Right hindlimb (tissue), 1 donor: ENCODE measurements at regions not wholly inside any gene's neighbourhood (a gene's known extent, or its start where the extent isn't known, plus 50 kb on each side); places are given as distances from the start of the nearest gene placed in this dataset.

Experiments used
- DNase-seq: peaks from one replicate; pipeline ENCODE4 v3.0.0-alpha.2; 2018

DNA sequence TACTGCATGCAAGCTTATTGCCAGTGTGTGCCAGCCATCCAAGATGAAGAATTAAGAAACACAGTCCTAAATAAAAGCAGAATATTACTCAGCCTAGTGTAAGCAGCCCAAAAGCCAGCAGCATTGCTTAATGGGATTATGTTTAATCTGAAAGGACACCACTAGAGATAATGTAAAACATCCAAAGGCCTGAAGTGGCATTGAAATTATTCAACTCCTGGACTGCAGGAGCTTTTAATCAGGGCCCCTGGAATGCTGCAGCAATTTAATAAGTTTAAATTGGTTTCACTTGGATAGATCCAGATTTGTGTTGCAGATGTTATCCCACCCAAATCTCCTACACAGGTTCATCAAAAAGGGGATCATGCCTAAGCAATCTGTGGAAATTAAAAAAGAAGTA, 193.0 kb downstream of the C12orf50 start:
- DNase-seq, result no peak

DNA sequence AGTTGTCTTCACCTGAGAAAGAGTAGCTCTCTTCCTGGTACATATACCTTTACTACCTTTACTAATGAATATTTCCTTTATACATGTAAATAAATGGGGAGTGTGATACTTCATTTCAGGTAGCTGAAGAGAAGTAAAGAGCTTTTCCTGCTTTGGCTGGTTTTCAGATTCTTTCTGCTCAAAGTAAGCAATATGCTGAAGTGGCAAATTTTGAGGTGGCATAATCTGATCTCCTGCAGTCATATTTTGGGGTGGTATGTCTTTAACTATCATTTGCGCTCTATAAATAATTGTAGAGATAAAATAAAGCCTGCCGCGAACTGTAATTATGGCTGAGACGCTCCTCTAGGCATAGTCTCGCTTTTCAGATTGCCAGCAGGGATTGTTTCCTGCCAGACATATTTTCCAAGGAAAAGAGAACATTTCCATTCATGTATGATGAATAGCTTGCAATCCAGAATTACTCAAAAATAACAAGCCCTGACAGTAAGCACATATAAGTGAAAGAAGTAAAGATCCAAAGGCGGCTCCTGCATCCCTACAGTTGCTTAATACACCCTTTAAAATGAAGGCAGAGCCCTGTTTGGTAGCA, 200.7 kb downstream of the C12orf50 start:
- DNase-seq, result no peak

DNA sequence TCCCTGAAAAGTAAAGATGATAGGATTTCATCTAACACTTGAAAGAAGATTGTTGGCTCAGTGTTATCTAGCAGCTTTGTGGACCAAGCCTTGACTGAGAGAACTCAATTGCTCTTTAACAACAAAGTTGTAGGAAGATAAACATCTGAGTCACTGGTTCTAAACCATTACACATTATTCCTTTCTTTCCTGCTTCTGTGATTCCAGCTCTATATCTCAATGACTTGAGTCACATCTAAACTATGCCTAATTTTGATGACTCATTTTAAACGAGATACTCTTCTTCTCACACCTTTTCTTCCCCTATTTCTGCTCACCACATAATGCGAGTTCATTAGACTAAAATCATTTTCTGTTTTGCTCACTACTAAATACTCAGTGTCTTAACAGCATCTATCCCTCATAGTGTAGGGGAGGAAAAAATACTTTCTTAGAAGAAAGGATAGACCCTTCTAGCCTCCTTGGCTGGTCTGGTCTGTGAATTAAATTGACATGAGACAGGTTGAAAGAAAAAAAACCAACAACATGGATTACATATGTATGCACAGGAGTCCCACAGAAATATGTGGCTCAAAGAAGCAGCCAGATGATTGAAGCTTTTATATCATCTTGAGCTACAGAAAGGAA, 201.4 kb downstream of the C12orf50 start:
- no peak for DNase-seq

DNA sequence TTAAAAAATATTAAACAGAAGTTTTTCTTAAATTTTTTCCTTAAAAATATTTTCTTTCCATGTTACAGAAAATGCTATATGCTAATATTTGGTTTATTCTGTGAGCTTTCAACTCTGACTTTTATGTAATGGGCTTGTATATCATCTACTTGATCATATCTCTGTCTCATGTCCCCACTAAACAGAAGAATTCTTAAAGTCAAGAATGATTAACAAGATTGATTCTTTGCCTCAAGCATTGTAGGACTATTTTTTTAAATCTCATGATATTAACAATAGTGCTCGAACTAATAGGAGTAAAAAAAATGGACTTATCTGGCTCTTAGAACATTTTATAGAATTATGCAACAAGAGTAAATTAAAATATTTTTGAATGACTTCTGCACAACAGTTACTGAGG, 206.3 kb downstream of the C12orf50 start:
- no peak for DNase-seq

DNA sequence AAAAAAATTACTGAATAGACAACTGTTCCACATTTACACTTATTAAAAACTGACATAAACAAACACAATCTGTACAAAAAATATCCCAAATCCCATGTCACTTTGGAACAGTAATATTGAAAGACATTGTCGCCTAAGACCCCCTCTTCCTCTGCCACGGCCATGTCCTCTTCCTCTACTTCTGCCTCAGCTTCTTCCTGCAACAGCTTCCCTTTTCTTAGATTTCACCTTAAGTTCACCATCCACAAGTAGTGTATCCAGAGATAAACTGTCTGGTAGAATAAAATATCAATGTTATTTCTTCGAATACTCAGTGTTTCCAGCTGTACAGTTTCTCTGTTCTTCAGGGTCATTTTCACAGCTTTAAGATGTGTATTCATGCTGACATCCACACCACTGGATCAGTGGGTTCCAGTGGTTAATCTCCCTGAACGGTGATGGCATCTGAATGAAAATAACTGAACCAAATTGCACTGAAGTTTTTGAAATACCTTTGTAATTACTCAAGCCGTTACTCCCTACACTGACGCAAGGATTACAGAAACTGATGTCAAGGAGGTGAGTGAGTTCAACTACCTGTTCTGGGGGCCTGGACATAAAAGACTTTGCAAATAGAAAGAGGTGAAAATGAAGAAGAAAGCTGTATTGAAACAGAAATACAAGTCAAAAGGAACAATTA, 208.5 kb downstream of the C12orf50 start:
- DNase-seq, result no peak

DNA sequence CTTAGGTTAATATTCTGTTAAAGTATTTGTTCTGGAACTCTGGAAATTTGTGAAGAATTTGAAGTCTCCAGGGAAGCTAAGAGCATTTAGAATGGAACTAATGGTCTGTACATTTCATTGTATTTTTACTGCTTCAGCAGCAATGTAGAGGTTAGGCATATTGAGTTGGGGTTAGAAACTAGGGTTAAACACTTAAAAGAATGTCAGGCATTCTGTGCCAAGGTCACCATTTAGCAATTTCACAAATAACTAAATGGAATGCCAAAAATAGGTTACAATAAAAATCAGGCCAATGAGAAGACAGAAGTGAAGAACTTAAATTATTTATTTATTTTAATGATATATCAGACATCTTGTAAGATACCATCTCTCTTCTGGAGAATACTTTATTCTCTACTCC, 210.8 kb downstream of the C12orf50 start:
- DNase-seq, result no peak

DNA sequence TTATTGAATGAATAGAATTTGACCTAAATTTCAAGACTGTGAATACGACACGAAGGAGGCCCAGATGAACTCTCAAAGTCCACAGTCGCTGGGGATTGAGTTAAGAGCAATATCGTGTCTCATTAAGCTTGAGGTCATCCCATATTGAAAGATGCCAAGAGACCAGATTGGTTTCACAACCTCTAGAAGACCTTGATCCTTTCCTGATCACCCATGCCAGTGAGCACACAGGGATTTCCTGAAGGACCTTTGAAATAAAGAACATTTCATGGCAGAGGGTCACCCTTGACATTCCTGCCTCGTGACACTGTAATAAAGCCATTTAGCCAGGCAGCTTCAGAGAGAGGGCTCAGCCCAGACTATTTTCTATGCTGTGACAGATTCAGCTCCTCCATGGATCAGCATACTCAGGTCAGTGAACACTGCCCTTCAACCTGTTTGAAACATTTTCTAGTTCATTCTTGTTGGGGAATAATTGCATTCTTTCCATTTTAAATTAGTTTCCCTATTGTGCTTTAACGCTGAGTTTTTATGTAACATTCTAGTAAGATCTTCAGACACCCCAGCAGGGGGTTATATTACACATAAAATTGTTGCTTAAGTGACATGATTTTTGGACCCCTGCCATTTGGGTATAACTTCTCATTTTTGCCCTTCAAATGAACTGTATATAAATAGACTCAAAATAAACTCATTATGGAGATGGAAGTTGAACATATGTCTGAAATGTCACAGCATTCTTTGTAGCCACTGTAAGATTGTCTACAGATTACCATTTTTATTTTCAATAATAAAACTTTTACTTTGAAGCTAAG, 213.2 kb downstream of the C12orf50 start:
- DNase-seq, result no peak

DNA sequence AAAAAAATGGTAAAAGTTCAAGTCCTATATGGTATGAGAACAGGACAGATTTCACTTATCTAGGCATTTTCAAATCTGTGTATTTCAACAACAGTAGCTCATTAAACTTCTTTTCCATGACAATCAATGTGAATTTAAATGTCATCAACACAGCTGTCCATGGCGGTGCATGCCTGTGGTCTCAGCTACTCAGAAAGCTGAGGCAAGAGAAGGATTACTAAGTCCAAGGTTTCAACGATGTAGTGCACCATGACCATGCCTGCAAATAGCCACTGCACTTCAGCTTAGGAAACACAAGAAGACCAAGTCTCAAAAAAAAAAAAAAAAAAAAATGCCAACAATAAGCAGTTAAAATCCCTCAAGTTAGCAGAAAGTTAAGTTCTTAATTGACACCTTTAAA, 214.6 kb downstream of the C12orf50 start:
- no peak for DNase-seq

DNA sequence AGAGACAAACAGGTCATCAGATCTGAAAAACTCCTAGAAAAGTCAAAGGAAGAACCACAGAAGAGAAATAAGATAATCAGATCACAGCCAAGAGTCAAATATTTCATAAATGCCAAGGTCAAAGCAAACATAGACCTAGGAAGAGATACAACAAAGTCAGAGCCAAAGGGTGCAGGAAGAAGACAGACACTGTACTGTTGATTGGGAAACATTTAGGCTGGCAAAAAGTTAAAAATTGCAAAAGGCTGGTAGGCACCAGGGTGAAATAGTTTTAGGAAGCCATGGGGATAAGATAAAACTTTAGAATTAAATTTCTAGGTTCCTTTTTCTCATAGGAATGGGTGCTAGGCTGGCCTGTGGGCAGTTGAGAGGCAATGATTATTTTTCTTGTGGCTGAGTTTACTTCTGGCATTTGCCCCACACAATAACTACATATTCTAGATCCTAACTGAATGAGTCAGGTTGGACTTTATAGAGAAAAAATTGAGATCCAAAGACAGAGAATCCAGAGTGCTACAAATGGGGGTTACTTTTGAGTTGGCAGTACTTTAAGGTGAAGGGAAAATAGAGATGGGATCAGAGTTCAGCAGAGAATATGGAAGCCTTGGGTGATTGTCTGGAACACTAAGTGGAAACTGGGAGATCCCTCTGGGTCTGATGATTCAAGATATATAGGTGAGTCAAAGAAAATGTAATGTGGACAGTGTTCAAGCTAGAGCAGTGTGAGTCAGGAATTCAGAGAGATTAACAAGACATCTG, 215.5 kb downstream of the C12orf50 start:
- DNase-seq, result no peak

DNA sequence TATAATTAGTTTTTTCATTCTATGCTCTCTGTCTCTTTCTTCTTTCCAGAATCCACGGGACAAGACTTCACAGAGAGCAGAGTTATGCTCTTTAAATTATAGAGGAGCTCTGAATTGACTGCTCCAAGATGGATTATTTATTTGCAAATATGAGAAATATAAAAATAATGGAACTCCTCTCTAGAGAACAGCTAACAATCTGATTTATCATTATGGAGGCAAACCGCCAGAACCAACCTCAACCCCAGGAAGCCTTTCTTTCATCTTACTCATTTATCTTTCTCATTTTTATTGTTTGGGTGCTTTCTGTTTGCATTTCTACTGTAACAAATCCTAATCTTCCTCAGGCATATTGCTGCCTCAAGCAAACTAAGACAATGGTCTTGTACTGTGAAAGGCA, 216.5 kb downstream of the C12orf50 start:
- DNase-seq, result no peak

DNA sequence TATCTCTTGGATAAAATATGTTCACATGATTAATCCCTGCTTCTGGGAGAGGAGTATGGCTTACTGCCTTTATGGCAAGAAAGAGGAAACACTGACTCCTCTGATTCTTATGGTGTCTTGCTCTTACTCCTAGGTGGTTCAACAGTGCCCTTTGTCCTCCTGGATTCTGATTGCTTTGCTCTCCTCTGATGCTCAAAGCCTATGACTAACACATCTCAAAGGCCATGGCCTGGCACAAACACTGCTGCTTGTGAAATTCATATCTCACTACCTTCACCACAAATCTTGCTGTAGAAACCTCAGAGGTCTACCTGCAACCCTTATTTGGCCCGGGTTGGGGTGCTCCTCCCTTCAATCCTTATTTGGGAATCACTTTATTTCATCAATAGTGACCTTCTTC, 217.2 kb downstream of the C12orf50 start:
- DNase-seq, result no peak

DNA sequence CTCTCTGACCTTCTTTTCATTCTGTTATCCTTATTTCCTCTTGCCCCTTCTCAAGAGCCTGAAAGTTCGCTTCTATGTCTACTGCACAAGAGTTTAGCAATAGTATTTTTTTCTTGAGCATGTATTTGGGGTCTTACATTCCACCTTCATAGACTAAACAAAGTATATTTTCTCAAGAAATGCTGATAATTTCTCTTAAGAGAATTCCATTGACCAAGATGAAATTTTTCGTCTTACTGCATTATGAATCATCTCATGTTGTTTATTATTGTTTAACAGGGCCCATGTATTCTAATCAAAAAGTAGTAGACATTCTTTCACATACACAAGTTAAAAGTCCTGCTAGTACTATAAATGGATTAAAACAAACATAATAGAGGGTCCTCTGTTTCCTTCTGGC, 219.3 kb downstream of the C12orf50 start:
- no peak for DNase-seq

DNA sequence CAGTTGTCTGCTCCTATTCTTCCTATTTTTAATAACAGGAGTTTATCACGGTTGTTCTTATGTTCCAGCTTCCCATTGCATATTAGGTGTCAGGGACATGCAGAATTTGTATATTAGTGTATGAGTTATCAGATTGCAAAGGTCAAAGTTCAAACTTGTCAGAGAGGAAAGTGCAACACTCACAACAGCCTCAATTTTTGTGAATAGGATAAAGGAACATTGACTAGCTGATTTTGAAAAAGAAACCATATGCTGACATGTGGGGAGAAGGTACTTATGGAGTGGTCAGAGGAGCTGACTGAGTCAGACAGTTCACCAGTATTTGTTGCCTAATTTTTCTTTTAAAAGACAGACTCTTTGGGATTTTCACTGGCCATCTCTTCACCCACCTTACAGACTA, 222.1 kb downstream of the C12orf50 start:
- DNase-seq, result no peak

DNA sequence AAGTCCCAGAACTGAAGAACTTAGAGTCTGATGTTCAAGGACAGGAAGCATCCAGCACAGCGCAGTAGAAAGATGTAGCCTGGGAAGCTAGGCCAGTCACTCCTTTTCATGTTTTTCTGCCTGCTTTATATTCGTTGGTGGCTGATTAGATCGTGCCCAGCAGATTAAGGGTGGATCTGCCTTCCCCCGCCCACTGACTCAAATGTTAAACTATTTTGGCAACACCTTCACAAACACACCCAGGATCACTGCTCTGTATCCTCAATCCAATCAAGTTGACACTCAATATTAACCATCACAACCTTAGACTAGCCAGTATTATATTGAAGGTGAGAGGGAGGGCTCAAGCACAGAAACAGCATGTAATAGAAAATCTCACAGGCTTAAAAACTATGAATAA, 222.9 kb downstream of the C12orf50 start:
- DNase-seq, result no peak

DNA sequence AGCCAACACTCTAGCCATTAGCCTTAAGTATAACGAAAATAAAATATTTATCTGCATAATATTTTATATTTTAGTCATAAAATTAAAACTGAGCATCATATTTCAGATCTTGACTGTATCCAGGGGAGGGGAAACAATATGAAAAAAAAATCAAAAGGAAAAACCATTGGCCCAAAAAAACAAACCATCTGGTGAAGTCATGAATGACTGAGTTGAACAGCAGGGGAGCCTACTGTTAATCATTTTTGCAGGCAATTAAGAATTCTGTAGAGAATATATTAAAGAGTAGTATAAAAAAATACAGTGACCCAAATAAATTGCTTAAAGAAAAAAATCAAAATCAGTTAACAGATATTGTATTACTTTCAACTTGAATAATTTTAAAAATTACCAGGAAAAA, 224.8 kb downstream of the C12orf50 start:
- no peak for DNase-seq

DNA sequence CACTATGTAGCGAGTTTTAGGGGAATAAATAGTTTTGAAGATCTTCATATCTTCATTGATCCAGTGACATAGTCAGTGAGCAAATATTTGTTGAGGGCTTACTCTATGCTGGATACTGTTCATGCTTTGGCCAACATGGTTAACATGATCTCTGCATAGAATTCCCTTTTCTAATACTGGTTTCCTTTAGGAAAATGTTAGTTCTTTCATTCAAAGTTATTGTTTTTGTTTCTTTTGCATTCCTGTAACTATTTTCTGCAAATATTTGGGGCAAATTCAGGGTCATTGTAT, 226.5 kb downstream of the C12orf50 start:
- no peak for DNase-seq

DNA sequence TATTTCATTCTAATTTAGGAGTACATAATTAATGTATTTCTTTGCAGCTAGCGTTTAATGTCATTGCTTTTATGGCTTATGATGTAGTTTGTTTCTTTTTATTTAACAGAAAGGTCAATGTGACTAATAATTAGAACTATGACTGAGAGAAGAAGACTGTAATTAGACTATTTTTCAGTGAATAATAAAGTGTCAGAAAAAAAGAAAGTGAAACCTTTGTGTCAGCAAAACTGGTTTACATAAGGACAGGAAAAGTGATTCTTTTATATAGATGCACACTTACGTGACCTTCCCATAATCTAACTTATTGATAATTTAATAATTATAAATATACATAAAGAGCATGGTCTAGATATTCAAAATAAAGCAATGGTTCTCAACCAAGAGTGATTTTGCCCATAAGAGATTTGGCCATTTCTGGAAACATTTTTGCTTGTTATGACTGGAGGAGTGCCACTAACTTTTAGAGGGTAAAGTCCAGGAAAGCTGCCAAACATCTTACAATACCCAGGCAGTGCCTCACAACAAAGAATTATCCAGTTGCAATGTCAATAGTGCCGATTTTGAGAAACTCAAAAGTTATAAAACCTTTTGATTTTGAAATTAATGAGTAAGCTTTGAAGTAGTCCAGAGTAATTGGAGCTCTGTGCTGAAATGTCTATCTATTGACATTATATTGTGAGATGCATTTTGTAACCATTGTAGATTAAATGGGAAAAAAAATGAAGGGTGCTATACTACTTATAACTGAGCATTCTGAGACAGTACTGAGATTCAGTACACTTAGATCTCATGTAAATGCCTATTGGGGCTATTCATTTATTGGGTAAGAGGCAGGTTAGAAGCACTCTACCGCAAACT, 227.1 kb downstream of the C12orf50 start:
- no peak for DNase-seq

DNA sequence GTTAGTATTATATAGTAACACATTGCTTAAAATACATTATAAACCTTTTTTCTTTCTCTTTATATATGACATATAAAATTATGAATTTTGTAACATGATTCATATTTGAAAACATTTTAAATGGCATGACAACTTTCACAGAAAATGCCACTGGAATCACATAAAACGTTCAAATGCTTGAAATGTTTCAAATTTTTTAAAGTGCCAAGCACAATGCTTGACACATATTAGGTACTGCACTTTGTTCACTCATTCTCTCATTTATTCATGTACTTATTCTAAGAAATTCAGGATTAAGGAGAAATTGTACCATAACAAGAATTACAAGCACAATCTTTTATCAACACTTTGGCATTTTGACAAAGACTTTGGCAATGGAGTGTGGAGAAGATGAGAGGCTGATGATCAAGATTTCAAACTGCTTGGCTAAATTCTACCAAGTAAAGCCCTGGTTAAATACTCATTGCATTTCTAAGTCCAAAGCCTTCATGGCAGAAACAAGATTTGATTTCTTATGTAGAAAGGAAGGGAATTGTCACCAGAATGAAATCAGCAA, 232.2 kb downstream of the C12orf50 start:
- DNase-seq, result no peak

DNA sequence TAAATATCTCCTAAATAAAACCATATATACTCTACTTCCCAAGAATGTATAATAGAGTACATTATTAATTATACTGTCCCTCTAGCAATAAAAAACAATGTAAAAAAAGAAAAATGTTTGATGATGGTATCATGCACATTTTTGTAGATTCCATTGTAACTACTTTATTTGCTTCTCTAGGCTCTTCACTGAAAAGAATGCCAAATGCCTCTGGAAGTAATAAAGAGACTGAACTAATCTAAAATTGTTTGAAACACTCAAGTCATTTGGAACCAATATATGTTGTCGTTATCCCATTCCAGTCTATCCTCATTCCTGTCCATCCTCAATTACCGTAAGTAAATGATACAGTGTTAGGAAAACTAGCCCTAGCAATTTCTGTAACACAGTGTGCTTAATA, 233.6 kb downstream of the C12orf50 start:
- DNase-seq, result no peak

DNA sequence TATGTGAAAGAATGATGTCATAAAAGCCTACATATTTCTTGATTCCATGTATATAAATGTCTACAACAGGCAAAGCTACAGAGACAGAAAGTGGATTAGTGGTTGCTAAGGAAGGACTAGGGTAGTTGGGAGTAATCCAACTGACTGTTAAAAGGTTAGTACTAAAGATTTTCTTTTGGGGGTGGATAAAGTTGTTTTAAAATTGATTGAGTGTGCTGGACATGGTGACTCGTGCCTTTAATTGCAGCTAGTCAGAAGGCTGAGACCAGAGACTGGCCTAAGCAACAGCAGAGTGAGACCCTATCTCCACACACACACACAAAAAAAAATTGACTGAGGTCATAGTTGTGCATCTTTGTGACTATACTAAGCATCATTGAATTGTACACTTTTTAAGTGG, 234.3 kb downstream of the C12orf50 start:
- DNase-seq, result no peak

DNA sequence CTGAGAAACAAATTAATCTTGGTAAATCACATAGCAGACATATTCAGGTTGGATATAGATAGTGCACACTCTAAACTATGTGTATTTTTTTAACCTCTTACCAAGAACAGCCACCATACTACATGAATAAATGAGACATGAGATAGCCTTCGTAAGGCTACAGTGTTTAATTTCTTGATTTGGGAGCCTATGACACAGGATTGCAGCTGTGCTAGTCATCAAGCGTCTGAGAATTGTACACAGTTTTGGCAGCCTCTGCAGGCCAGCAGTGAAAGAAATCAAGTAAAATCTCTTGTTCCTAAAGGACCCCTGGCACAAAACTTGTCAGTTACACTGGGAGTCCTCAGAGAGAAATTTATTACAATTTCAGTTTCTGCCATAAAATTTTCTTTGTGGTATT, 236.1 kb downstream of the C12orf50 start:
- DNase-seq, result peak; percentile 69

DNA sequence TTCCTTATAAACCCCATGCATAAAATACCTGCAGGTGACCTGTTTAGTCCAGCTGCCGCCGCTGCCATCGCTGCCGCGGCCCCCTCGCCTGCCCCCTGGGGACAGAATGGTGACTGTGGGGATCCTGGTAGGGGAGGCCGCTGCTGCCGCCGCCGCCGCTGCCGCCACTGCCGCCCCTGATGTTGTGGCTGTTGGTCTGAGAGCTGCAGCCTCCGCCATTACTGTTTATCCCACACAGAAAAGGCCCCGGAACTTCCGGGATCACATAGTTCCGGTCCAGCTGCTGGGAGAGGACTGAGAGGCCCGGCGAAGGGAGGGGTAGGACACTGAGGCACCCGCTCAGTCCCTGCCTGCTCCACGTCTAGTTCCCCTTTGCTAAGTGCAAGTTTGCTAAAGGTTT, 244.9 kb downstream of the C12orf50 start:
- no peak for DNase-seq
